ENCODE measurements at regions not wholly inside any gene's neighbourhood (a gene's known extent, or its start where the extent isn't known, plus 50 kb on each side); places are given as distances from the start of the nearest gene placed in this dataset.

DNA sequence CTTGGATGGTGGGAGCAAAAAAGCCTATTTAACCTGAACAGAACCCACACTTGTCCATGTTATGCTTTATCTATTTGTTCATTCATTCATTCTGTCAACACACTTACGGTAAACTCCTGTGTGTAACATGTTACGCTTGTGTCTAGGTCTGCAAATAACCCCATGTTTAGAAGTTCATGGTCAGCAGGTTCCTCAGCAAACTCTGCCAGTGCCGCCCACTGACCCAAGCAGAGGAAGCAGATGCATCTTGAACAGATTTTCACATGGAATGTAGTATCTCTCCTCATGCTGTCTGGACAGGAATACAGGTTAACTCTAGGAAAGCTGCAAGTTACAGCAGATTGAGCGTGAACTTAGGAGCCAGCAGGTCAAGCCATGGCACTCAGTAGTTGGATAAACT, 213.7 kb upstream of the COPS8 start:
- no peak for TF ChIP-seq POLR2AphosphoS5 (IDR thresholded peaks at IDR 0.05; ENCODE audit: low read depth, low read length)
- TF ChIP-seq POLR2A (IDR thresholded peaks at IDR 0.05; ENCODE audit: low read depth, low read length): no peak
- no peak for TF ChIP-seq TAF1 (IDR thresholded peaks at IDR 0.05; ENCODE audit: low read depth, low read length)
- no peak for TF ChIP-seq POU2F2 (IDR thresholded peaks at IDR 0.05; ENCODE audit: low read depth, low read length)
- TF ChIP-seq PAX5 (IDR thresholded peaks at IDR 0.05; ENCODE audit: insufficient read depth, low read length, severe bottlenecking): no peak
- no peak for TF ChIP-seq SPI1 (IDR thresholded peaks at IDR 0.05; ENCODE audit: low read depth, low read length)
